ENCODE measurements at regions not wholly inside any gene's neighbourhood (a gene's known extent, or its start where the extent isn't known, plus 50 kb on each side); places are given as distances from the start of the nearest gene placed in this dataset.

DNA sequence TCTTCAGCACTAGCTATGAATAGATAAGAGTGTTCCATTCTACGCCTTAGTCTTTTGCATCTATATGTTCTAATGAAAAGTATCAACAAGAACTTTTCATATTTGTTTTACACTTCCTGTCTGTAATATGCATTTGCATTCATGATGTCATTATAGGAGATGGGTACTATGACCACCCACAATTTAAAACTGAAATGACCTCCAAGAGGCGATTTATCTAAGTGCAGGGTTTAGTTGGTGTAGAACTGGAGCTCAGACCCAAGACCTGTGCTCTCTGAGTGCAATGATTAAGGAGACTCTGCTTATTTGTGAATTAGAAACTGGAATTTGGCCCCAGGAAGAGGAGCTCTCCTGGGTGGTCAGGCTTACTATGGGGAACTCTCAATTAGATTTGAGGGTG, 289.1 kb downstream of the ETS1 start:
- Mint-ChIP-seq H3K4me3 (ENCODE audit: unreplicated experiment) (no peak overlapping the region), H3K27ac (ENCODE audit: unreplicated experiment) (no peak overlapping the region), H3K4me1 (ENCODE audit: unreplicated experiment) (no peaks in the 10 kb centered on the region), H3K36me3 (ENCODE audit: low read depth, unreplicated experiment) (no peaks in the 10 kb centered on the region), H3K9me3 (ENCODE audit: unreplicated experiment) (no peaks in the 10 kb centered on the region), H3K27me3 (ENCODE audit: unreplicated experiment) (no peaks in the 10 kb centered on the region)
- TF ChIP-seq, protein P1, sequence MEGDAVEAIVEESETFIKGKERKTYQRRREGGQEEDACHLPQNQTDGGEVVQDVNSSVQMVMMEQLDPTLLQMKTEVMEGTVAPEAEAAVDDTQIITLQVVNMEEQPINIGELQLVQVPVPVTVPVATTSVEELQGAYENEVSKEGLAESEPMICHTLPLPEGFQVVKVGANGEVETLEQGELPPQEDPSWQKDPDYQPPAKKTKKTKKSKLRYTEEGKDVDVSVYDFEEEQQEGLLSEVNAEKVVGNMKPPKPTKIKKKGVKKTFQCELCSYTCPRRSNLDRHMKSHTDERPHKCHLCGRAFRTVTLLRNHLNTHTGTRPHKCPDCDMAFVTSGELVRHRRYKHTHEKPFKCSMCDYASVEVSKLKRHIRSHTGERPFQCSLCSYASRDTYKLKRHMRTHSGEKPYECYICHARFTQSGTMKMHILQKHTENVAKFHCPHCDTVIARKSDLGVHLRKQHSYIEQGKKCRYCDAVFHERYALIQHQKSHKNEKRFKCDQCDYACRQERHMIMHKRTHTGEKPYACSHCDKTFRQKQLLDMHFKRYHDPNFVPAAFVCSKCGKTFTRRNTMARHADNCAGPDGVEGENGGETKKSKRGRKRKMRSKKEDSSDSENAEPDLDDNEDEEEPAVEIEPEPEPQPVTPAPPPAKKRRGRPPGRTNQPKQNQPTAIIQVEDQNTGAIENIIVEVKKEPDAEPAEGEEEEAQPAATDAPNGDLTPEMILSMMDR (IDR thresholded peaks at IDR 0.05; ENCODE audit: unreplicated experiment), result no peak
- no peak for DNase-seq (ENCODE audit: low spot score)

DNA sequence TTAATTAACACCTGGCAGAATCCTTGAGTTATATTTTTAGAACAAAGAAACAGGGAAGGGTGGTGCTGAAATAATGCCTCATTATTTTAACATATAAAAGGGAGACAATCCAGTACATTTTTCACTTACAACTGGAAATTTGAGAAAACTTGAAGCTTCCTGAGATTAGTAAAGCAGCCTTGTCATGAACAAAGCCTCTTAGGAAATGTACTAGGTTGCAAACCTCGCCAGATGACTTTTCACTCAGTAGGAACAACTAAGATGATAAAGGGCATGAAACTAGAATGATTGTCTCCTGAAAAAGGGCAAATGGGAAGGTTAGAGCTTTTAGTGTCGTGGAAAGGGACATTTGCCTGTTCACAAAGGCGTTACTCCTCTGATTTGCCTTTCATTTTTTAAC, 289.6 kb downstream of the ETS1 start:
- Mint-ChIP-seq H3K36me3 (ENCODE audit: low read depth, unreplicated experiment) (no peaks in the 10 kb centered on the region), H3K4me1 (ENCODE audit: unreplicated experiment) (no peaks in the 10 kb centered on the region), H3K27me3 (ENCODE audit: unreplicated experiment) (no peaks in the 10 kb centered on the region), H3K9me3 (ENCODE audit: unreplicated experiment) (no peaks in the 10 kb centered on the region), H3K27ac (ENCODE audit: unreplicated experiment) (no peak overlapping the region), H3K4me3 (ENCODE audit: unreplicated experiment) (no peak overlapping the region)
- TF ChIP-seq, protein P1 (IDR thresholded peaks at IDR 0.05; ENCODE audit: unreplicated experiment), result no peak
- DNase-seq (ENCODE audit: low spot score), result no peak

DNA sequence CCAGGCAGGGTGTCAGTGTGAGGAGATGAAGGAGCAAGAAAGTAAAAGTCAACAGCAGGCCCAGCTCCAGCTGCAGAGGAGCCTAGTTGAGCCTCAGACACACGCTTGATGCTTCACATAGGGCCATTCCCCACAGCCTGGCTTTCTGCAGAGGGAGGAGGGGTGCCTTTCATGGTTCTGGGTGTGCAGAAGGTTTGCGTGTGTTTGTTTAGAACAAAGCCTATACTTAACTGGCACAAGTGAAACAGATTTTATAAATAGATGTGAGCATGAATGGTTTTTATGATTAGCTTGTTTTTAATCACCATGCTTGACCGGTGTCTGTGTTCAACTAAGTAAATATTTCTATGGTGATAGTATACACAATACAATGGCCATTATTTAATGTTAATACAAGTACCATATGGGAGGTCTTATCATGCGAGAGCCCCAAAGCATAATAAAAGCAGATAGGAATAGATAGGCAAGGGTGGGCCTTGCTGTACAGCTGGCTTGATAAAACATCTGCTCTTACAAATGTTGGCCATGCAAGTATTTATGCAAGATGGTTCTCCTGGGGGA, 290.2 kb downstream of the ETS1 start:
- H3K36me3 Mint-ChIP-seq (ENCODE audit: low read depth, unreplicated experiment), result no peaks in the 10 kb centered on the region
- H3K9me3 Mint-ChIP-seq (ENCODE audit: unreplicated experiment), result no peaks in the 10 kb centered on the region
- no peak overlapping the region for H3K4me3 Mint-ChIP-seq (ENCODE audit: unreplicated experiment)
- DNase-seq (ENCODE audit: low spot score), result no peak
- TF ChIP-seq, protein P1 (IDR thresholded peaks at IDR 0.05; ENCODE audit: unreplicated experiment), result no peak
- H3K27ac Mint-ChIP-seq (ENCODE audit: unreplicated experiment), result no peak overlapping the region
- H3K27me3 Mint-ChIP-seq (ENCODE audit: unreplicated experiment), result no peaks in the 10 kb centered on the region
- H3K4me1 Mint-ChIP-seq (ENCODE audit: unreplicated experiment), result no peaks in the 10 kb centered on the region

DNA sequence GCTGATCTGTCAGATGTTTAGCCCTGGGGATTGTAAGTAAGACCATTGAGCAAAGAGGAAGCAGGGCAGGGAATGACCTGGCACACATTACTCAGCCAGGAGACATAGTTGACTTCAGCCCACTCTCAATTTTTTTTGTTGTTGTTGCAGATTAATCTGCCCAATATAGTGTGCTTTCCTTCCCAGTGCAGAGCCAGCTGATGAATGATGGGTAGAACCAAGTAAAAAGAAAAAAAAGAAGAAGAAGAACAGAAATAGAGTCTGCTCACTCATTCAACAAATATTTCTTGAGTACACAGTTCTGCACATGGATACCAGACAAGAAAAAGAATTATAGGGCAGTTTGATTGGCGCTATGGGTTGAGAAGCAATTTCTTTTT, 292.7 kb downstream of the ETS1 start:
- no peaks in the 10 kb centered on the region for H3K9me3 Mint-ChIP-seq (ENCODE audit: unreplicated experiment)
- no peaks in the 10 kb centered on the region for H3K27me3 Mint-ChIP-seq (ENCODE audit: unreplicated experiment)
- H3K4me3 Mint-ChIP-seq (ENCODE audit: unreplicated experiment), result no peak overlapping the region
- TF ChIP-seq, protein P1 (IDR thresholded peaks at IDR 0.05; ENCODE audit: unreplicated experiment), result no peak
- peaks cover 18% of the 10 kb centered on the region for H3K4me1 Mint-ChIP-seq (ENCODE audit: unreplicated experiment)
- DNase-seq (ENCODE audit: low spot score), result no peak
- H3K36me3 Mint-ChIP-seq (ENCODE audit: low read depth, unreplicated experiment), result no peaks in the 10 kb centered on the region
- no peak overlapping the region for H3K27ac Mint-ChIP-seq (ENCODE audit: unreplicated experiment)

DNA sequence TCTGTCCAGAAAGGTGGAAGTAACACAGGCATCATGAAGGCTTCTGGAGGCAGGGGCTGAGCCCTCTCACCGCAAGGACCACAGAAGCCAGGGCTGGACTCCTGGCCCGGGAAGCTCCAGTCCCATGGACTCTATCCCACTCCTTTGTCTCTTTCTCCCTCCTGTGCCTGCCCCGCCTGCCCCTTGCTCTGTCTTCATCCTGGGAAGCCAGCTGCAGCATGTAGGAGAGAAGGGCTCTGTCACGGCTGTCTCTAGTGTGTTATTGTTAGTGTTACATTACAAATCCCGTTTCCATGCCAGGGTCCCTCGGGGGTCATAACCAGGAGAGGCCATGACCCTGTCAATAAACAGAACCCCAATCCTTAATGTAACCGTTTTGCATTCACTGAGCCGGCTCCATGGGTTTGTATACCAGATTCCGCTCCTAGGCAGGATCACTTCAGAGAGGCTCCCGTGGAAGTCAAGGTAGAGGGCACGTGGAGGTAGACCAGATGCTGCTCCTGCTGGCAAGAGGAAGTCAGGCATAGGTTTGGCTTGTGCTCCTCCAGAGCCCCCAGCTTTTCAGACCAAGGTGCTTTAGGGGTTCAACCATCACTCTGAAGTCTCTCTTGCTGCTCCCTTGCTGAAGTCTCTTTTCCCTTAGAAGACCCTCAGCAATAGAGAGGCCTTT, 293.2 kb downstream of the ETS1 start:
- H3K36me3 Mint-ChIP-seq (ENCODE audit: low read depth, unreplicated experiment), result no peaks in the 10 kb centered on the region
- TF ChIP-seq, protein P1 (IDR thresholded peaks at IDR 0.05; ENCODE audit: unreplicated experiment), result no peak
- H3K4me3 Mint-ChIP-seq (ENCODE audit: unreplicated experiment), result no peak overlapping the region
- no peaks in the 10 kb centered on the region for H3K27me3 Mint-ChIP-seq (ENCODE audit: unreplicated experiment)
- peaks cover 18% of the 10 kb centered on the region for H3K4me1 Mint-ChIP-seq (ENCODE audit: unreplicated experiment)
- no peak overlapping the region for H3K27ac Mint-ChIP-seq (ENCODE audit: unreplicated experiment)
- no peak for DNase-seq (ENCODE audit: low spot score)
- no peaks in the 10 kb centered on the region for H3K9me3 Mint-ChIP-seq (ENCODE audit: unreplicated experiment)
